Upper lobe of left lung (tissue), 4 donors: ENCODE measurements at regions not wholly inside any gene's neighbourhood (a gene's known extent, or its start where the extent isn't known, plus 50 kb on each side); places are given as distances from the start of the nearest gene placed in this dataset.

ENCODE experiments used
- CTCF ChIP-seq, 6 experiments: fragments of 450-650 bp in 4 of 6; fragments of 200-600 bp in 2 of 6; sonication (generic) in 2 of 6; IDR thresholded peaks; one replicate each; pipeline ENCODE4 v1.5.1; 2016 to 2019; ENCODE audit warnings: antibody characterized with exemption in 6 of 6
- POLR2AphosphoS5 ChIP-seq, 2 donors: sonication (generic); formaldehyde crosslinking; IDR thresholded peaks; one replicate each; pipeline ENCODE4 v1.5.1; 2017; ENCODE audit warnings: antibody characterized with exemption in 2 of 2

GRCh38 chr7:81583882-81584533 lies 185.8 kb downstream of the HGF start:
- no peak for TF ChIP-seq POLR2AphosphoS5 (IDR thresholded peaks at IDR 0.05)
- TF ChIP-seq CTCF (IDR thresholded peaks at IDR 0.05), result no peak
